PFSK-1 (cell line): ENCODE measurements at regions not wholly inside any gene's neighbourhood (a gene's known extent, or its start where the extent isn't known, plus 50 kb on each side); places are given as distances from the start of the nearest gene placed in this dataset.

Source experiments
- FOXP2 ChIP-seq: optimal IDR thresholded peaks from 2 replicates; pipeline ENCODE3; 2011; ENCODE audit warnings: borderline replicate concordance, control low read depth, inconsistent platforms; ENCODE audit not compliant: insufficient read depth; ENCODE audit errors: extremely low read length, extremely low read depth
- POLR2AphosphoS5 ChIP-seq: IDR thresholded peaks from 2 replicates; pipeline ENCODE4 v1.6.1; 2012; ENCODE audit warnings: low read depth, mild to moderate bottlenecking, control low read depth, low read length, moderate library complexity
- TAF1 ChIP-seq: IDR thresholded peaks from 2 replicates; pipeline ENCODE4 v1.6.1; 2012; ENCODE audit warnings: low read length, control low read depth, borderline replicate concordance; ENCODE audit not compliant: insufficient read depth
- TF ChIP-seq, protein P1 (sequence below), 2 experiments: IDR thresholded peaks; 2 replicates each; pipeline versions ENCODE4 v1.6.1 to v1.8.0; 2011 to 2012; ENCODE audit warnings: low read depth in 2 of 2, low read length in 2 of 2, control low read depth in 1 of 2, inconsistent platforms in 1 of 2, mild to moderate bottlenecking in 1 of 2, moderate library complexity in 1 of 2; ENCODE audit not compliant: insufficient read depth in 1 of 2

- no peak for TF ChIP-seq POLR2AphosphoS5
- no peak for TF ChIP-seq FOXP2
- TF ChIP-seq, protein P1, sequence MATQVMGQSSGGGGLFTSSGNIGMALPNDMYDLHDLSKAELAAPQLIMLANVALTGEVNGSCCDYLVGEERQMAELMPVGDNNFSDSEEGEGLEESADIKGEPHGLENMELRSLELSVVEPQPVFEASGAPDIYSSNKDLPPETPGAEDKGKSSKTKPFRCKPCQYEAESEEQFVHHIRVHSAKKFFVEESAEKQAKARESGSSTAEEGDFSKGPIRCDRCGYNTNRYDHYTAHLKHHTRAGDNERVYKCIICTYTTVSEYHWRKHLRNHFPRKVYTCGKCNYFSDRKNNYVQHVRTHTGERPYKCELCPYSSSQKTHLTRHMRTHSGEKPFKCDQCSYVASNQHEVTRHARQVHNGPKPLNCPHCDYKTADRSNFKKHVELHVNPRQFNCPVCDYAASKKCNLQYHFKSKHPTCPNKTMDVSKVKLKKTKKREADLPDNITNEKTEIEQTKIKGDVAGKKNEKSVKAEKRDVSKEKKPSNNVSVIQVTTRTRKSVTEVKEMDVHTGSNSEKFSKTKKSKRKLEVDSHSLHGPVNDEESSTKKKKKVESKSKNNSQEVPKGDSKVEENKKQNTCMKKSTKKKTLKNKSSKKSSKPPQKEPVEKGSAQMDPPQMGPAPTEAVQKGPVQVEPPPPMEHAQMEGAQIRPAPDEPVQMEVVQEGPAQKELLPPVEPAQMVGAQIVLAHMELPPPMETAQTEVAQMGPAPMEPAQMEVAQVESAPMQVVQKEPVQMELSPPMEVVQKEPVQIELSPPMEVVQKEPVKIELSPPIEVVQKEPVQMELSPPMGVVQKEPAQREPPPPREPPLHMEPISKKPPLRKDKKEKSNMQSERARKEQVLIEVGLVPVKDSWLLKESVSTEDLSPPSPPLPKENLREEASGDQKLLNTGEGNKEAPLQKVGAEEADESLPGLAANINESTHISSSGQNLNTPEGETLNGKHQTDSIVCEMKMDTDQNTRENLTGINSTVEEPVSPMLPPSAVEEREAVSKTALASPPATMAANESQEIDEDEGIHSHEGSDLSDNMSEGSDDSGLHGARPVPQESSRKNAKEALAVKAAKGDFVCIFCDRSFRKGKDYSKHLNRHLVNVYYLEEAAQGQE (IDR thresholded peaks at IDR 0.05; ENCODE audit: insufficient read depth in 1 of 2, low read depth in 2 of 2, low read length in 2 of 2), result no peak
- no peak for TF ChIP-seq TAF1
Measured at GRCh38 chr13:81382246-81382645, 1041.3 kb upstream of the SPRY2 start.
